ENCODE measurements at regions not wholly inside any gene's neighbourhood (a gene's known extent, or its start where the extent isn't known, plus 50 kb on each side); places are given as distances from the start of the nearest gene placed in this dataset.
"Not testable (repeated sequence)": the region's sequence is repeated elsewhere in the genome, so short reads cannot be mapped to it uniquely, and the experiment has no call there.

DNA sequence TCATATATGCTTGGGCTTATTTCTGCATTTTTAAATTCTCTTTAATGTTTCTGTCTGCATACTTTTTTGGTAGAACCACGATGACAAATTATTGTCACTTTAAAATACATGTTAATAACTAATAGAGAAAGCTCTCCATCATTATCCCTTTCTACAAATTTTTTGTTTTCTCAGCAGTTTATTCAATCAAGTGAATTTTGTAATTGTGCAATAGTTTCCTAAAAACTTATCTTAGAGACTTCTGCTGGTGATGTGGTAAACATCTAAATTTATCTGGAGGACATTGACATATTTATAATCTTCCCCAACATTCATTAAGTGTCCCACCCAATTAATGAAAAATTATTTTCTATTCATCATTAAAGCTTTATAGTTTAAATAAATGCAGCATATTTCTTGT lies 215.3 kb downstream of the MEX3B start:
- no peak for DNase-seq (ENCODE audit: low read depth in 4 of 4, low spot score in 3 of 4)

- DNase-seq (ENCODE audit: low read depth in 4 of 4, low spot score in 3 of 4): no peak
Measured at GRCh38 chr15:81829918-81830317, 215.9 kb downstream of the MEX3B start.

- DNase-seq (ENCODE audit: low read depth in 4 of 4, low spot score in 3 of 4): no peak
Measured at GRCh38 chr15:81828135-81828534, 217.7 kb downstream of the MEX3B start.

DNA sequence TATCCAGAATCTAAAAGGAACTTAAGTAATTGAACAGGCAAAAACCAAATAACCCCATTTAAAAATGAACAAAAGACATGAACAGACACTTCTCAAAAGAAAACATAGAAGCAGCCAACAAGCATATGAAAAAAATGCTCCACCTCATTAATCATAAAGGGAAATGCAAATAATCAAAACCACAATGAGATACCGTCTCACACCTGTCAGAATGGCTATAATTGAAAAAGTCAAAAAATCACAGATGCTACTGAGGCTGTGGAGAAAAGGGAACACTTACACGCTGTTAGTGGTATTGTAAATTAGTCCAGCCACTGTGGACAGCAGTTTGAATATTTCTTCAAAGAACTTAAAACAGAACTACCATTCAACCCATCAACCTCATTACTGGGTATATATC lies 220.7 kb downstream of the MEX3B start:
- no peak for DNase-seq (ENCODE audit: low read depth in 4 of 4, low spot score in 3 of 4)

- not testable (repeated sequence) for DNase-seq (ENCODE audit: low read depth in 4 of 4, low spot score in 3 of 4)
Measured at GRCh38 chr15:81822587-81822986, 223.2 kb downstream of the MEX3B start.

DNA sequence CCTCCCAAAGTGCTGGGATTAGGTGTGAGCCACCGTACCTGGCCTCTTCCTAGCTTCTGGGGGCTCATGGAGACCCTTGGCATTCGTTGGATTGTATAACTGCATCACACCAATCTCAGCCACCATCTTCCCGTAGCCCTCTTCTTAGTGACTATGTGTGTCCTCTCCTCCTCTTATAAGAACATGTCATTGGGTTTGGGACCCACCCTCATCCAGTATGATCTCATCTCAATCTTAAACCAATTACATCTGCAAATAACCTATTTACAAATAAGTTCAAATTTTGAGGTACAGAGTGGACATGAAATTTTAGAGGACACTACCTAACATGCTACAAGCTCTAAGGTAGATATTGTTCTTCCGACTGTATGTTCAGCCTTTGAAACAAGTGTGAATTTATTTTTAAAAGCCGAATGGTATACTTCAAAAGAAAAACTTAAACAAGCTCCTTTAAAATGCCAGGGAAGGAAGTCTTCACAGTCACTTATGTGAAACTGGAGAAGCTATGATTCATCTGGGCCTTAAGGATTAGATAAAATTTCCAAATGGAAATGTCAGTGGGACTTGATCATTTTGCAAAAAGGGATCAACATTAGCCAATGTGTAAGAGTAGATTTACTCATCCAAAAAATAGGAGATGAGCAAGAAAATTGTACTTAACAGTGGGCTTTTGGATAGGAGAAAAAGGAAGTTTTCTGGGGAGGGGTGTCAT lies 225.7 kb downstream of the MEX3B start:
- DNase-seq (ENCODE audit: low read depth in 4 of 4, low spot score in 3 of 4): no peak

- DNase-seq (ENCODE audit: low read depth in 4 of 4, low spot score in 3 of 4): no peak
Measured at GRCh38 chr15:81814882-81815455, 230.8 kb downstream of the MEX3B start.

GRCh38 chr15:81813215-81813614 lies 232.6 kb downstream of the MEX3B start:
- no peak for DNase-seq (ENCODE audit: low read depth in 4 of 4, low spot score in 3 of 4)

DNA sequence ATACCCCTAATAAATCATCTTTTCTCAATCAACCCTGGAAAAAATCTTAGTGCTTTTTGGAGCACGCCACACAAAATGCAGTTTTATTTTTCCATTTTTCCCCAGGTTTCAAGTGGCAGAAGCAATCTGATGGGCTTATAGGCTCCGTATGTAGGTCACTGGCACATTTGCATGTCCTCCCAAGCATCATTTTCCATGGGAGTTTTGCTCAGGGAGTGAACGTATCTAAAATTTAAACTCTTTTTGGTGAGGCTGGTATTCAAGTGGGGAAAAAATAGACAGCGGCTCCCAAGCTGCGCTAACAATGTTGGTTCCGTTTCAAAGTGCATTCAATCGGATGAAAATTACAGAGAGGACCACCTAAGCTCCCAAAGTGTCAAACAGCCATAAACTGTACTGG lies 233.4 kb downstream of the MEX3B start:
- DNase-seq (ENCODE audit: low read depth in 4 of 4, low spot score in 3 of 4): no peak

- DNase-seq (ENCODE audit: low read depth in 4 of 4, low spot score in 3 of 4): no peak
Measured at GRCh38 chr15:81811736-81812135, 234.1 kb downstream of the MEX3B start.

DNA sequence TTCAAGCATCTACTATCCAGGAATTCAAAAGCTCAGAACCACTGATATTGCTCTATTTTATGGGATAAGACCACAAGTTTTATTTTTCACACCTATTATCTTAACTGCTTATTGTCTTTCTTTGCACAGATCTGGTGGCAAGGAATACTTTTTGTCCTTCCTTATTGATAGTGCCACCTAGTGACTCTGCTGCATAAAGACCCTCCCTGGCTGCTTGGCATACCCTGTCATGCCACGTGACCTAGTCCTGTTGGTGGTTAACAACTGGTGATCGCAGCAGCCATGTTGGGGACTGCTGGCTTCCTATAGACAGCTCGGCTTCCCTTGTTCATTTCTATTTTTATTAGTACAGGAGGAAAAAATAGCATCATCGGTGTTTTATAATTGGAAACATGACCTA lies 236.3 kb downstream of the MEX3B start:
- DNase-seq (ENCODE audit: low read depth in 4 of 4, low spot score in 3 of 4): no peak

- no peak for DNase-seq (ENCODE audit: low read depth in 4 of 4, low spot score in 3 of 4)
Measured at GRCh38 chr15:81807806-81808205, 238.0 kb downstream of the MEX3B start.

GRCh38 chr15:81807186-81807585 lies 238.6 kb downstream of the MEX3B start:
- no peak for DNase-seq (ENCODE audit: low read depth in 4 of 4, low spot score in 3 of 4)

DNA sequence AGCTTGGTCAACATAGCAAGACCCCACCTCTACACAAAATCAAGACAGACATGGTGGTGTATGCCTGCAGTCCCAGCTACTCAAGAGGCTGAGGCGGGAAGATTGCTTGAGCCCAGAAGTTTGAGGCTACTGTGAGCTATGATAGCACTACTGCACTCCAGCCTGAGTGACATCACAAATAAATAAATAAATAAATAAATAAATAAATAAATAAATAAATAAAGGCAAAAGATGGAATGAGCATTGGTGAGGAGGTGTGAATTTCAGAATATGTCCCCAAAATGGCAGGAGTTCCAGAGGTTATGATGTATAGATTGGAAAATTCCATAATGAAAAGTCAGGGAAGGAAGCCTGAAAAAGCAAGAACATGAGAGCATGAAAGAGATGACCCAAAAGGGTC lies 249.9 kb downstream of the MEX3B start:
- no peak for DNase-seq (ENCODE audit: low read depth in 4 of 4, low spot score in 3 of 4)

GRCh38 chr15:81792646-81793045 lies 253.2 kb downstream of the MEX3B start:
- DNase-seq (ENCODE audit: low read depth in 4 of 4, low spot score in 3 of 4): no peak

DNA sequence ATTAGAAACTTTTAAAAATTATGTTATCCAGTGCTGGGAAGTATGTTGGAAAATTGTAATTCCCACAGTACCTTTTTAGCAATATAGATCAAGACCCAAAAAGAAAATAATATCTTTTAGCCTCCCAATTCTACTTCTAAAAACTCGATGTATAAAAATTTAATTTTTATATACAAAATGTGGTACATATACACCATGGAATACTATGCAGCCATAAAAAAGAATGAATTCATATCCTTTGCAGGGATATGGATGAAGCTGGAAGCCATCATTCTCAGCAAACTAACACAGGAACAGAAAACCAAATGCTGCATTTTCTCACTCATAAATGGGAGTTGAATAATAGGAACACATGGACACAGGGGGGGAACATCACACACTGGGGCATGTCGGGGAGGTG lies 254.5 kb downstream of the MEX3B start:
- not testable (repeated sequence) for DNase-seq (ENCODE audit: low read depth in 4 of 4, low spot score in 3 of 4)

DNA sequence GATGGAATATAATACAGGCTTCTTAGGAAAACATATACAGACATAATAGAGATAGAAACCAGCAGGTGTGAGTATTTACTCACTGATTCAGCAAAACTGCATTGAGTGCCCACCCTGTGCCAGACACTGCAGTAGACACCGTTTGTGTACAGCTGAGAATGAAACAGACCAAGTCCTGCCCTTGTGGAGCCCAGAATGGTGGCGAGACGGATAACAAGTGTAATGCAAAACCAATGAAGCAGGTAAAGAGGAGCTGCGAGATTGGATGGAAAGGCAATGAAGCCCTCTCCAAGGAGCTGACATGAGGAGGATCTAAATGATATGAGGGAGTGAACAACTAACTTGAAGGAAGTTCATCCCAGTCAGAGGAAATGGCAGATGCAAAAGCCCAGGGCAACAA lies 256.4 kb downstream of the MEX3B start:
- no peak for DNase-seq (ENCODE audit: low read depth in 4 of 4, low spot score in 3 of 4)

DNA sequence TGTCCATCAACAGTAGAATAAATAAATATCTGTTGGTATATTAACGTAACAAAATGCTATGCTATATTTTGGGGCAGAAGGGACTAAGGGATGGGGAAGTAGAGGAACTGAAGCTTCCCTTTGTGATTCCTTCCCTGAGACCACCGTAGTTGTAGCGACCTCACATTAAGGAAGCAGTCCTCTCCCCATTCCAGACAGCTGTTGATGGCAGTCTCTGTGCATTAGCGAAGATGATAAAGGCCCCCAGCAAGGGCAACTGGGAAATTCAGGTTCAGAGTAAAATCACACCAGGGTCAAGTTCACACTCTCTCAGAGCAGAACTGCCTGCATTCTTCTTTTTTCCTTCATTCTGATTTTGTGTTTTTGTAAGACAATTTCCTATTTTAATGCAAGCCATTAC lies 259.0 kb downstream of the MEX3B start:
- no peak for DNase-seq (ENCODE audit: low read depth in 4 of 4, low spot score in 3 of 4)

- no peak for DNase-seq (ENCODE audit: low read depth in 4 of 4, low spot score in 3 of 4)
Measured at GRCh38 chr15:81785679-81786078, 260.1 kb downstream of the MEX3B start.

- no peak for DNase-seq (ENCODE audit: low read depth in 4 of 4, low spot score in 3 of 4)
Measured at GRCh38 chr15:81785181-81785580, 260.6 kb downstream of the MEX3B start.

DNA sequence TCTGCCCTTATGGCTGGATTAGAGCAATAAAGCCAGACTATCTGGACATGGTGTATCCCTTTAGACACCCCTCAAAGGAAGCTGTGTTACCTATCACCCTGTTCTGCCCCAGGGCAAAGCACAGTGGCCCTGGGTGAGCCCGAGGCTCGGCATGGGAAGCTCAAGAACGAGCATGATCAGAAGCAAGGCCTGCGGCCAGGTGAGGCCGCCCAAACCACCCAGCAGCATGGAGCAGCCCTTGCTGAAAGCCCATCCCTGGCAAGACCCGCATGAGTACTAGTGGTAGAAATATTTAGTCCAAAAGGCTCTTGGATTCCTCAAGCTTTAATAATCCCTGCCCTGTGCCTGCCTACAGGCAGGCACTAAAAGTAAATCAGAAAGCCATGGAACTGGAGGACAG lies 261.1 kb downstream of the MEX3B start:
- DNase-seq (ENCODE audit: low read depth in 4 of 4, low spot score in 3 of 4): no peak

- DNase-seq (ENCODE audit: low read depth in 4 of 4, low spot score in 3 of 4): no peak
Measured at GRCh38 chr15:81783586-81783985, 262.2 kb downstream of the MEX3B start.

GRCh38 chr15:81783076-81783475 lies 262.7 kb downstream of the MEX3B start:
- no peak for DNase-seq (ENCODE audit: low read depth in 4 of 4, low spot score in 3 of 4)
